ENCODE measurements at regions not wholly inside any gene's neighbourhood (a gene's known extent, or its start where the extent isn't known, plus 50 kb on each side); places are given as distances from the start of the nearest gene placed in this dataset.

- no peak overlapping the region for H3K4me3 ChIP-seq
- H3K36me3 ChIP-seq (replicated peaks in 1 of 2; ENCODE audit: insufficient read depth in 1 of 2, low read depth in 2 of 2) = no peaks in the 10 kb centered on the region
- no peaks in the 10 kb centered on the region for H3K27me3 ChIP-seq
- no peak overlapping the region for H3K27ac ChIP-seq
- intact Hi-C loops (cut with DNase I) = no loop called here
- WGBS, 2 donors = 66 to 73% methylated on average over 5 of the region's 5 CpGs
- no peaks in the 10 kb centered on the region for H3K4me1 ChIP-seq
- no peaks in the 10 kb centered on the region for H3K9me3 ChIP-seq
- ATAC-seq = no peak
- TF ChIP-seq CTCF (IDR thresholded peaks at IDR 0.05) = no peak
- no peak for TF ChIP-seq POLR2A (IDR thresholded peaks at IDR 0.05)
- no peak for DNase-seq
Measured at GRCh38 chr19:30136611-30137195, 194.7 kb downstream of the URI1 start.

- WGBS, 2 donors = 62 to 68% methylated on average over 5 of the region's 5 CpGs
- DNase-seq = no peak
- ATAC-seq = no peak
Measured at GRCh38 chr19:30137747-30138146, 195.7 kb downstream of the URI1 start.

GRCh38 chr19:30144242-30144758, 202.3 kb downstream of the URI1 start:
- no peaks in the 10 kb centered on the region for H3K4me1 ChIP-seq
- intact Hi-C loops (cut with DNase I) = no loop called here
- DNase-seq = no peak
- TF ChIP-seq POLR2A (IDR thresholded peaks at IDR 0.05) = no peak
- TF ChIP-seq CTCF (IDR thresholded peaks at IDR 0.05) = no peak
- no peak for ATAC-seq
- H3K4me3 ChIP-seq = no peak overlapping the region
- 63% methylated on average over 14 of the region's 14 CpGs for WGBS, 2 donors
- H3K27ac ChIP-seq = no peak overlapping the region
- H3K9me3 ChIP-seq = no peaks in the 10 kb centered on the region
- H3K36me3 ChIP-seq (replicated peaks in 1 of 2; ENCODE audit: insufficient read depth in 1 of 2, low read depth in 2 of 2) = no peaks in the 10 kb centered on the region
- no peaks in the 10 kb centered on the region for H3K27me3 ChIP-seq

More at GRCh38 chr19:30137747-30138146, 195.7 kb downstream of the URI1 start:
- intact Hi-C loops (cut with DNase I) = no loop called here
- H3K4me1 ChIP-seq = no peaks in the 10 kb centered on the region
- TF ChIP-seq CTCF (IDR thresholded peaks at IDR 0.05) = no peak
- TF ChIP-seq POLR2A (IDR thresholded peaks at IDR 0.05) = no peak
- H3K36me3 ChIP-seq (replicated peaks in 1 of 2; ENCODE audit: insufficient read depth in 1 of 2, low read depth in 2 of 2) = no peaks in the 10 kb centered on the region
- H3K27me3 ChIP-seq = no peaks in the 10 kb centered on the region
- H3K4me3 ChIP-seq = no peak overlapping the region
- no peaks in the 10 kb centered on the region for H3K9me3 ChIP-seq
- no peak overlapping the region for H3K27ac ChIP-seq

- Histone ChIP-seq H3K9me3 (no peaks in the 10 kb centered on the region), H3K27me3 (no peaks in the 10 kb centered on the region), H3K4me1 (no peaks in the 10 kb centered on the region), H3K36me3 (replicated peaks in 1 of 2; ENCODE audit: insufficient read depth in 1 of 2, low read depth in 2 of 2) (no peaks in the 10 kb centered on the region), H3K27ac (no peak overlapping the region), H3K4me3 (no peak overlapping the region)
- intact Hi-C loops (cut with DNase I) = no loop called here
- WGBS, 2 donors = 76 to 79% methylated on average over 17 to 18 of the region's 19 CpGs
- ATAC-seq (no peak), DNase-seq (no peak)
- TF ChIP-seq POLR2A (IDR thresholded peaks at IDR 0.05) (no peak), CTCF (IDR thresholded peaks at IDR 0.05) (no peak)
Measured at GRCh38 chr19:30144802-30145201, 202.8 kb downstream of the URI1 start.

GRCh38 chr19:30145467-30145866, 203.4 kb downstream of the URI1 start:
- ATAC-seq (no peak), DNase-seq (no peak)
- intact Hi-C loops (cut with DNase I) = no loop called here
- WGBS, 2 donors = 69 to 73% methylated on average over 7 to 8 of the region's 8 CpGs
- Histone ChIP-seq H3K27ac (no peak overlapping the region), H3K36me3 (replicated peaks in 1 of 2; ENCODE audit: insufficient read depth in 1 of 2, low read depth in 2 of 2) (no peaks in the 10 kb centered on the region), H3K4me3 (no peak overlapping the region), H3K27me3 (no peaks in the 10 kb centered on the region), H3K9me3 (no peaks in the 10 kb centered on the region), H3K4me1 (no peaks in the 10 kb centered on the region)
- no peak for TF ChIP-seq POLR2A (IDR thresholded peaks at IDR 0.05)
- no peak for TF ChIP-seq CTCF (IDR thresholded peaks at IDR 0.05)

All from body of pancreas (tissue), 4 donors.